Activated gamma-delta T cell treated with Interleukin-2 at 50 U/mL for 16 hours (primary cell): ENCODE measurements at regions not wholly inside any gene's neighbourhood (a gene's known extent, or its start where the extent isn't known, plus 50 kb on each side); places are given as distances from the start of the nearest gene placed in this dataset.

Experiments
- DNase-seq: peaks from one replicate; pipeline ENCODE4 v3.0.0-alpha.2; 2020

DNA sequence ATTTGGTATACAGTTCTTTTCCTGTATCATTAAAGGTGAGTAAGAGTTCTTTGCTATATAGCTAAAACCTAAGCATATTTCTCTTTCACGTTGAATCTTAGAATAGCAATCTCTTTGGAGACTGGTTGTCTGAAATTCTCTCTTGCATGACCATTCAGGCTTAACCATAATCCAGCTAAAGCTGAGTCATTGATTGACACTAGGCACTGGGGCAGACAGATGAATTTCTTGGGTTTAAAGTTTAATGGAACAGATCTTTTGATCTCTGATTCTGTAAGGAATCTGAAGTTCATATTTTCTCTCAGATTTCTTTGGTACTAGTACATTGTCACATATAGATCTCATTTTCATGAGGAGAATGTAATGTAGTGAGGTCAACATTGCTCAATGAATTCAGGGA, 397.3 kb upstream of the MIR17HG start:
- DNase-seq: no peak

DNA sequence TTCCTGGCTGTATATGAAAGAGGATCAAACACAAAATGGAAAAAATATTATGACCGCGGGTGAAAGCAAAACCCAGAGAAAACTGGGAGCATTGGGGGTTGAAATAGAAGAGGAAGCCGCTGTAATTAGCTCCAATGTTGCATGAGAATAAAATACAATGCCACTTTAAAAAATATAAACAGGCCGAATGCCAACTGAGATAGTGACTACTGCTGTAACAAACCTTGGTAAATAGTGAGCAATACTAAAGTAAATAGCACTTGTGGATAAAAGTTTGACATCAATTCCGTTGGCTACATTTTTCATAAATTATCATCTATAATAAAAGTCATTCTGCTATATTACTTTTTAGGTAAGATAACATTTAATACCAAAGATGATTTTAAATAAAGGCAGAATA, 395.8 kb upstream of the MIR17HG start:
- no peak for DNase-seq

DNA sequence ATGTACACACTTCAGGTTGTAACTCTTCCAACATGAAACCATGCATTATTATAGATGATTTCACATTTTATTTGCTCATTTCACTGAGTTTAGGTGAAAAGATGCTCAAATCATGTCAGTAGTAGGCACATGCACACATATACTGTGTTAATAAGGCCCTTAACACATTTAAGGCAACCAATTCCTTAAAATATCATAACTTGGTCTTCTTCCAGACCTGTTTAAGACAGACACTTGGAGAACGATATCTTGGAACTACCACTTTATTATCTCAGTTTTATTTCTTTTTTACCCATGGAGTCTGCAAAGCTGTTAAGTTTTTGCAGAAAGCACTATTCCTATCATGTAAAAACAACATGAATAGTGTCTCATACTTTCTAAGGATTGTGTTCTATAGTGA, 395.2 kb upstream of the MIR17HG start:
- no peak for DNase-seq

DNA sequence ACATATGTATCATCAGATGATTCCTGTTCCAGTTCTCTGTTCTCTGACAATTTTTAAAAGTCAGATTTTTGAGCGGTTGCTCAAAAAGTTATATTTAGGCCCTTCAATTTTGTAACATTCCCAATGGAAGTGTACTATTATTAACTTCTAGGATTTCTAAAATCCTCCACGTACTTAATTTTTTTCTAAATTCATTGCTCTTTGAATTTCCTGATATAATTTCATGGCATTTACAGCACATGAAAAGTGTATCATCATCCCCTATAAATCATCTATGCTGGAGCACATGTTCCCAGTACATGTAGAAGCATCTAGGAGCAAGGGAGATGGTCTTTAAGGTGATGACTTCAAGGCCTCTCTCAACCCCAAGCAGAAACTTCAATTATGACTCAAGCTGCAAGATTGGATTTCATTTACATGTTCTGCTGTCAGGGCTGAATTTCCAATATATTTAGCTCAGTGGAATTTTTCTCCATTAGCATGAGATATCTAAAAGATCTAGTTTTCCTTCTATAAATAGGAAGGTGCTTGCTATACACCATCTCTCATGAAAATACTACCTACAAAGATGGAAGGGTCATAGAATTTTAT, 392.8 kb upstream of the MIR17HG start:
- DNase-seq: no peak

DNA sequence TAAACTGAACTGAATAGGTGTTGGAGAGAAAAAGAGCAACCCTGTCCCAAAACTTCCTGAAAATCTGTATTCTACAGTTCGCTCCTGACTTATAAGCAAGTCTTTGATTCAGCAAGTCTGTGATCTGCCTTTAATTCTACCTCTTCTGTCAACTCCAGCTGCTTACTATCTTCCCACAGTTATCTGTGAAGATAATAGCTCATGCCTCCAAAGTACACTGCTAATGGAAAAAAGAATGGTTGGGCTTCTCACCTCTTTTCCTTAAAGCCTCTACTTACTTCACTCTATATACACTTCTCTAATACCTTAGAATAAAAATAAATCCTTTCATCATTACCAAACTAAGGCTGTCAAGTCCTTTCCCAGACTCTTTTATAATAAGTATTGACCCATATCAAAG, 391.5 kb upstream of the MIR17HG start:
- no peak for DNase-seq

DNA sequence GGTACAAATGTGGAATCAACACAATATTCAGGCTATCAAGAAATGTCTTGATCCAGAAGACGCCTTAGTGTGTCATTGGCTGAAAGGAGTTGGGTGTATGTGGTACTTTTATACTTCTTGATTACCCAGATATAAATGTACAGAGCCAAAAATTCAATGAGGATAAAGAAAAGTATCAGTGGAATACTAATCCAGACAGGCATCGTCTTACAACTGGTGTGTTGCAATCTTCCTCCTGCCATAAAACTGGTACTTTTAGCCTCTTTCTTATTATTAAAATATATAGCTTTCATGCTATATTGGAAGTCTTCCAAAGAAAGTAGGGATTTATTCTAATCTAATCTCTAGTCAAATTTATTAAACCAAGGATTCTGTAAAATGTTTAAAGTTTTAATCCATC, 388.6 kb upstream of the MIR17HG start:
- DNase-seq: no peak

DNA sequence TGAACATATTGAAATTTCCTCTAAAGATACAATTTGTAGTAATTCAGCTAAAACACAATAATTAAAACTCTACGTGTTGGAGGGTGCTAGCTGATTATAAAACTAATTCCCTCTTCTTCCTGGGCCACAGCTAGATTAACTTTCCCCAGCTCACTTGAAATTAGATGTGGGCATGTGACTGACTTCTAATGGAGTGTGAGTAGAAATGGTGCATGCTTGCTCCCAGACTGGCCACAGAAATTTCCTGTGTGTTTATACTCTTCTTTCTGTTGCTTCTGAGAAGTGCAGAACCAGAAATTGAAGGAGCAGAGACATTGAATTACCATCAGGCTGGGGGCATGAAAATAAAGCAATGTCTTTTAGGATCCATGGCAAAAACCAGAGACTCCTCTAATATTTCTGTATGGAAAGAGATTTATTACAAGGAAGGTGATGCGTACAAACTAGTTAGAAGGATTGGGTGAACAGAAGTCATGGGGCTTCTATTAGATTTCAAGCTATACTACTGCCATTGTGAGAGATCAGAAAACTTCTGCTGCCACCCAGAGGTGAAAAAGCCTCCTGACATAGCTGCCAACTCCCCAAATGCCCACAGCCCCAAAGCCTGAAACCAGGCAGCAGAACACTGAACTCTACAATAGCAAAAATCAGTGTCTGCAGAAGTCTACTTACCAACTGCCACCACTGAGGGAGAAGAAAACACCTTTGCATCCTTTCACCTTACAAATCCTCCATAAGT, 379.2 kb upstream of the MIR17HG start:
- DNase-seq: no peak

DNA sequence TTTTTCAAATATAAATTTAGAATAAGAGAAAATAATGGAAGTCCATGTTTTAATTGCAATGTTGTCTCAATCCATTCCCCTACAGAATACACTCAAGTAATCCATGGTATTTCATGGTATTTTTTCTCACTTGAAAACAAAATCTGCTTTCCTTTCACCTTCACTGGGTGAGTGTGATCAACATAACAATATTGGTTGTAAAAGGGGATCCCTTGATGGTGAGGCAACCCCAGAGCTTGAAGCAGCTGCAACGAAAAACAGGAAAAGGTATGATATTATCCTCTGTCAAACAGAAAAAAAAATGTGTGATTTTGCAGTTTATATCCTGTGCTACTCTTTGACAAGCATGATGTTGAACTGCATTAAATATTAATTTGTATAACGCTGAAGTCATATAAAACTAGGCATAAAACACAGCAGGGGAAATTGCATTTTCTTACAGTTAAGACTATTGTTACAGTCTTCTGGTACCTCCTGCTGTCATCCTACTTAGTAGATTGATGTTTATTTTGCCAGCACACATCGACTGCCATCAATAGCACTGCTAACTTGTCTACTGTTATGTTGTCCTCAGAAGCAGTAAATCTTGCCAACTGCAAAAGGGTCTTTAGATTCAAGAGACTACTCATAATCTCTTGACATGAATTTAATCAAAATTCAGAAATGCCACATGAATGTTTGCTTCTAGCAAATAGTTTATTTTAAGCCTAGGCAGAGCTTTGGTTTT, 373.1 kb upstream of the MIR17HG start:
- DNase-seq: no peak

DNA sequence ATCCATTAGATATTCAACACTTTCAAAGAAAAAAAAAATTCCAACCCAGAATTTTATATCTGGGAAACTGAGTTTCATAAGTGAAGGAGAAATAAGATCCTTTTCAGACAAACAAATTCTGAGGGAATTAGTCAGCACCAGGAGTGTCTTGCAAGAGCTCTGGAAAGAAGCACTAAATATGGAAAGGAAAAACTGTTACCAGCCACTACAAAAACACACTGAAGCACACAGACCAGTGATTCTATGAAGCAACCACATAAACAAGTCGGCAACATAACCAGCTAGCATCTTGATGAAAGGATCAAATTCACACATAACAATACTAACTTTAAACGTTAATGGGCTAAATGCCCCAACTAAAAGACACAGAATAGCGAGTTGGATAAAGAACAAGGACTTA, 368.4 kb upstream of the MIR17HG start:
- no peak for DNase-seq

DNA sequence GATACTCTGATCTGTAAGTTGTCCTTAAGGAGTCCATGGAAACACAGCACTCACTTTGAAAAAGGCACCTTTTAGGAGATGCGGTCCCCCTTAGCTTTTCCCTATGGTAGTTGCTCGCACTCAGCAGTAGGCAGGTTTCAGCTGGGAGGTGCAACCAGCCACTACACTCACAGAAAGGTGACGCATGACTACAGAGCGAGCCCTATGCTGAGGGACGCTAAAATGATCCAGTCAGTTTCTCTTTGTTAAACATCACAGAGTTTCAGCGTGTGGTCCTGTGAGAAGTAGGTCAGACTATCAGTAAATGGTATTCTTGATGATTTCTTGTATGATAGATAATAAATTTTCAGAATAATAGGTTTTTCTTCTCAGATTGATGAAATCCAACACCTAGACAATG, 362.7 kb upstream of the MIR17HG start:
- no peak for DNase-seq

DNA sequence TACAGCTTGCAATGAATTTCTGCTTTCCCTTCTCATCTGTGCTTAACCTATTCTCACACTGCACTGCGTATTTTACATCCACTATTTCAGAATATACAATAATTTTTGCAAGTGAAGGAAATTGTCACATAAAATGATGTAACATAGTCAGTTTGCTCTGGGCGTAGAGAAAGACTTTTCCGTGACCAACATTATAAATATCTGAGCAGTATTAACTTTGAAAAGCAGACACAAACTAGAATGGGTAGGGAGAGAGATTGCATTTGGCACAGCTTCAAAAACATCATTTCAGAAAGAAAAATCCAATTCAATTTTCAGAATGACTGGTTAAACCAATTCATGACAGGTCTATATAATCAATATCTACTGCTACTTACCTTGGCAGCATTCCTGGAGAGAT, 352.5 kb upstream of the MIR17HG start:
- no peak for DNase-seq

DNA sequence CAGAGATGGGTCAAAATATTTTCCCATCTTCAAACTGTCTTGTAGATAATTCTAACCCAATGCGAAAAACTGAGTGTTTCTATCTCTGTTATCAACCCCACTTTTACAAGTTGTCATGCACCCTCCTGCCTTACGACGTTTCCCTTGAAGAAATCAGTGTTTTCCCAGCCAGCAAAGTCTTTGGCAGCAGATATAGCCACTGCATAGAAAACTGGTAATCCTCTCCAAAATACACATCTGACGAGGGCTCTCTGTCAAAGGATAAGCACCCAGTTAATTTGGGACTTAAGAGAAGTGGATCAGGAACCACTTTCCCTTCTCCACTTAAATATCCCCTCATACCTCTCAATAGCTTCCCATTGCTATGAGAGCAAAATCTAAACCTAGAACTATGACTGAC, 351.9 kb upstream of the MIR17HG start:
- DNase-seq: no peak

DNA sequence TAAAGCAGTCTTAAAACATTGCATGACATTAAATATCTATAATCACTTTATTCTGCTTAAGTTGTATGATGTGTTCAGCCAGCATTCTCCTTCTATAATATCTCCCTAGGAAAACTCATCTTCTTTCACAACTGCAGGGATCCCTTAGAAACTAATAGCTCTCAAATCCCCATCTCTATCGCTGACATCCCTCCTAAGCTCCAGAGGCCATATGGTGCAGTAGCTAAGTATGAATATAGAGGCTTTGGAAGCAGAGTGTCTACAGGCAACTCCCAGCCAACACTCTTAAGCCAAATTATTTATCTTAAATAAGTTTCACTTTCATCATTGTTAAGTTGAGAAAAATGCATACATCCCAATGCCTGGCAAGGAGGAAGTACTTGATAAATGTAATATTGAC, 349.5 kb upstream of the MIR17HG start:
- no peak for DNase-seq

DNA sequence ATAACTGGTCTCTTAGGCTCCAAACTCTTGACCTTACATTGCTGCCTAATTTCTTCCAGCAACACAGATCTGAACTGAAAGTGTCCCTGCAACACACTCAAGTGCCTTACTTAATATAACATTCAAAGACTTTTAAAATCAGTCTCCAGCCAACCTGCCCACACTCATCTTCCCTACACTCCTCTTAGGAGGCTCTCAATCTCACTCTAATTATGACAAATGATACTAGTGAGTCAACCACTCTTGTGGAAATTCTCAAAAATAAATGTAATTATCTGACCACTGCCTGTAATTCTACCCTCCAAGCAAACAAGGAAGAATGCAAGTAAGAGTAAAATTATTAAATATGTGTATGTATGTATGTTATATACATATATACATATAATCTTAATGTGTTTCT, 348.1 kb upstream of the MIR17HG start:
- no peak for DNase-seq

DNA sequence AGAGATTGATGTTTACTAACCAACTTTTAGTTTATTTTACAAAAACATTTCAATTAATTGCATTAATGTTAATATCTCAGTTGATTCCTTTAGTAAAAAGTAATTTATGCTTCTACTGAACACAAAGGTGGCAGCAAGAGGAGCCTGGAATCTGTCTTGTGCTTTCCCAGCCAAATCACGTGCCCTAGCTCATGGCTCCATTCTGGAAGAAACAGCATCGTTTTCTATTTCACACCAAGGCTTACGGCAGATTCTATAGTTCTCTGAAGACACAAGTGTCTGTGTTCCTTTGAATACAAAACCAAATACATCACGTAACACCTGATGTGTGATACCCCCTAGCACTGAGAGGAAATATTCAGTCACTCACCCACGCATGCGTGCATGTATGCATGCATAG, 346.1 kb upstream of the MIR17HG start:
- no peak for DNase-seq

DNA sequence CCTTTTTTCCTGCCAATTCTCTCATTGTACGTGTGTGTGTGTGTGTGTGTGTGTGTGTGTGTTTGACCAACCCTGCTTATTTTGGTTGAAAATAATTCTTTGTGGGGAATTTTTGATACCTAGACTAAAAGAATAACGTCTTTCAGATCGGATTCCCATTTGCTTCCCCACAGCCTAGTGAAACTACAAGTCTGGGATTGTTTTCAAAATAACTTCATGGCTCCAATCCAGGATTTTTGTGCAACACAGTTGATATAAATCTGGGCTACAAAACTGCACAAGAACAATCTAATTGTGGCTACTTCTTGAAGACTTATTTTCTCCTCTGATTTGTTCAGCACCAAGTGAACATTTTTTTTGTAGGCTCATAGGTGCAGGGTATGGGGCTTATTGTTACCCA, 332.8 kb upstream of the MIR17HG start:
- no peak for DNase-seq

DNA sequence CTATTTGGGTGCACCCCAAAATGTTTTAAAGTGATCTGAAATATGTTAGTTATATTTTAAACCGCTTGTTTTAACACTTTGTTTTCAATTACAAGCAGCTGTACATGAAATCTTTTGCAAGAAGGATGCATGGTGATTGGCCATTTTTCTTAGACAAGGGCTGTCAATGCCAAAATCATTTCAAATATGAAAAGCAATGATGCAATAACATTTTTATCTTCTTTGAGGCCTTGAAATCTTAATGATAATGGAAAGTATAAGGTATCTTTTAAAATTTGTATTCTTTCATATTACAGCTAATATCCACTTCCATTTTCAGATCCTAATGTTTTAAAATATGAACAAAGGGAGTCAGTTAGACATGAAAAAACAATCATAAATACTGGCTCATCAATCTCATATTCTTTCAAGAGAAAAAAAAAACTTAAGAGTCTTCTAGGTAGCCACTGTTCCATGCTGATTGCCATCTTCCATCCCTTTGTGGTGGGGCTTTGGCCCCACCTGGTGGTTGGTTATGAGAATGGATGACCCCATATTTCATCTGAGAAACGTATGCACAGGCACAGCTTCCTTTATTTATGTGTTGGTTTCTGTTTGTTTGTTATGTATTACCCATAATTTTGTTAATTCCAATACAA, 330.3 kb upstream of the MIR17HG start:
- no peak for DNase-seq

DNA sequence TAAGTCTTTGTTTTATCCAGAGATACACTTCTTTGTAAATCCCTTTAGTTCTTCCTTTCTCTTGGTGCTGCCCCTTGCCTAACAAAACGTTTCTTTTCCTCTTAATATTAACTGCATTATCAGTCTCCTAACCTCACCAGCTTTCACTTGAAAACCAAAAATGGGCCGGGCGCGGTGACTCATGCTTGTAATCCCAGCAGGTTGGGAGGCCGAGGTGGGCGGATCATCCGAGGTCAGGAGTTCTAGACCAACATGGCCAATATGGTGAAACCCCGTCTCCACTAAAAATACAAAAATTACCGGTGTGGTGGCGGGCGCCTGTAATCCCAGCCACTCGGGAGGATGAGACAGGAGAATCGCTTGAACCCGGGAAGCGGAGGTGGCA, 329.8 kb upstream of the MIR17HG start:
- no peak for DNase-seq

DNA sequence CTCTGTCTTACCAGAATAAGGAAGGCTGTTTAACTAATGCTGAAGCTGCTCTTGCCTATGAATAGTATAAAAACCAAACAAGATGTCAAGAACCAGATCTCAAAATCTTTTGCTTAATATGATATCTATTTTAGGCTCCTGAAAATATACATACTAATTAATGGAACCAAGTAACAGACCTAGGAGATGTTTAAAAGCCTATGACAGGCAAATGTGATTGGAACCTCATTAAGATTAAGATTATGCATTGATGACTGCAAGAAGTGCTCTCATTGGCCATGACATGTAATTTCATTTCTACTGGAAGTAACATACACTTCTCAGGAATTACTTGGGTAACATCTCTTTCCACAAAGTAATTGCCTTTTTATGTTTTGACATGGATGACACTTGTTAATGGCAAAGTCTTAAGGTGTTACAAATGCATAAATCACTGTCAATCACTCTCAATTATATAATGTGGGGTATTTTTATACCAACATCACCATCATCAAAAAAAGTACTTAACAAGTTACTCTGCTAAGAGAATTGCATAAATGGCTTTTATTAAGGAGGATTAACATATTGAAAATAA, 326.9 kb upstream of the MIR17HG start:
- no peak for DNase-seq

DNA sequence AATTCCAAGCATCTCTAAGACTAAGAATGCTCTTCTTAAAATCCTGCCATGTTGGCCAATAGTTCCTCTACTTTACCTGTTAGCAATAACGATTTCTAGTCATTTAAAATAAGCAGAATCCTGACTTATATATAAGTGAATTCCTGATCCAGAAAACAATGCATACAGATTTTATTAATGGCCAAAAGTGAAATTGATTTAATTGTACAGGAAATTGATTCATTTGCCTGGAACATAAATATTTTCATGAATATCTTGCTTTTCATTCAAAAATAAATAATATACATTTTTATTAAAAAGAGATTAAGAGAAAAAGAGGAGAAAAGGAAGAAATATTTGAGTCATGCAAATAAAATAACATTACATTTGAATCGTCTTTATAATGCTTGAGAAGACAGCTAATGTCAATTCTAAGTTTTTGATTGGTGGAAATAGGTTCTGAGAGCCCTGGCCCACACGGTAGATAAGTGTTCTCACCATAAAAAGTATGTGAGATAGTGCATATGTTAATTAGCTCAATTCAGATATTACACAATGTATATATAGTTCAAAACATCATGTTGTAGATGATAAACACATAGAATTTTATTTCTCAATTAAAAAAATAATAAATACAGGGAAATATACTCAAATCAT, 323.2 kb upstream of the MIR17HG start:
- no peak for DNase-seq

DNA sequence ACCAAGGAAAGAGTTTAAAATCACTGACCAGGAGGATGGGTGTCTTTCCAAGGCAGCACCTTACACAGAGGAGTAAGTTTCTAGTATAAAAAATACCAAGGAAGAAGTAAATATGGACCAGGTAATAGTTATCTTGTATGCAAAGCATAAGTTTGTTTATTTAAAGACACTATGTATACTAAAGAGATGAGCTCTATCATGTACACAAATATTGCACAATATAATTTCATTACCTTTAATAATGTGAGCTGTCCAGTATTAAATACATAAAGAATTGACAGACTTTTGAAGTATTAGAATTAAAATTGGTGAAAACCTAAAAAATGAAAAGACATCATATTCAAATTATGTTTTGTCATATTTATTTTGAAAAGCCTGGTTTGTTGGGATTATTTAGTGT, 322.0 kb upstream of the MIR17HG start:
- DNase-seq: no peak

DNA sequence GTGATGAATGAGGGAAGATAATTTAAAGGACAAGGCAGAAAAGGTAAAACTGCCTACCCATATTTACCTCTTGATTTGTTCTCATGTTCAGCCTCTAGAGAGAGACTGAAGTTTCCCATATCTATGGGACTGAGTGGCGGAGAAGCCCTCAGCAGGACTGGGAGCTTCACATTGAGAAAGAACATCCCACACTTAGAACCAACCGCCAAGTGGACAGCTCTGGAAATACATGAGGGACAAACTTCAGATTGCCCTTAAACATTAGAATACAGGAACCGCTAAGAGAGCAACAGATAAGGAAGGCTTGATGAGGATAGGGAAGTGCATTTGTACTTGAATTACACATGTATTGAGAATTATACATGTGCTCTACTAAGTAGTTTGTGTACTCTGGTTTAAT, 316.0 kb upstream of the MIR17HG start:
- no peak for DNase-seq

DNA sequence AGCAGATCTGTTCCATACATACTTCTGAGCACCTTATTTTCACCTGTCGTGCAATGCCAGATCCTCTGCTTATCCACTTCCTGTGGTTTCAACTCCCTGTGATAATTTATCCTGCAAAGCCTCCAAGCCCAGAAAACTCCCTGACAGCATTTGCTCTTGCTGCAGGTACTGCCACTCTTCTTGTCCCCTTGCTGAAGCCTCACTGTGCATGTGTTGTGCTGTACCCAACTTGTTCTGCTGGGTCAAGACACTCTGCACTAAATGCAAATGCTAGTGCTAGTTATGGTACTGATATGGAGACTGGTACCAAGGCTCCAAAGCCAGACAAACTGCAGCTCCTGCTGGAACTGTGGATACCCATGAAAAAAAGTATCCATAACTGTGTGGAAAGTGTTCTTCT, 315.4 kb upstream of the MIR17HG start:
- no peak for DNase-seq
